ACC112 (cell line): ENCODE measurements at regions not wholly inside any gene's neighbourhood (a gene's known extent, or its start where the extent isn't known, plus 50 kb on each side); places are given as distances from the start of the nearest gene placed in this dataset.

Experiments
- H2AFZ ChIP-seq: fragments of 200-600 bp; sonication (generic); one replicate; pipeline ENCODE4 v1.6.0; 2017; ENCODE audit warnings: antibody characterized with exemption, low read length; ENCODE audit not compliant: unreplicated experiment
- H3K27ac ChIP-seq: fragments of 200-600 bp; sonication (generic); 2 replicates; pipeline ENCODE4 v1.5.1; 2014; ENCODE audit warnings: low read depth, mild to moderate bottlenecking, antibody characterized with exemption, low read length, moderate library complexity
- H3K27me3 ChIP-seq: fragments of 200-600 bp; sonication (generic); 2 replicates; pipeline ENCODE4 v1.6.1; 2014; ENCODE audit warnings: mild to moderate bottlenecking, antibody characterized with exemption, low read length, moderate library complexity, mixed read lengths; ENCODE audit not compliant: insufficient read depth
- H3K36me3 ChIP-seq: fragments of 200-600 bp; sonication (generic); 2 replicates; pipeline ENCODE4 v1.6.1; 2016; ENCODE audit warnings: mild to moderate bottlenecking, antibody characterized with exemption, low read length, moderate library complexity, mixed read lengths; ENCODE audit not compliant: insufficient read depth
- H3K4me1 ChIP-seq: fragments of 200-600 bp; sonication (generic); one replicate; pipeline ENCODE4 v1.6.1; 2016; ENCODE audit warnings: low read length, mixed read lengths; ENCODE audit not compliant: insufficient read depth, unreplicated experiment, control insufficient read depth
- H3K4me3 ChIP-seq: fragments of 200-600 bp; sonication (generic); 2 replicates; pipeline ENCODE4 v1.5.1; 2014; ENCODE audit warnings: mild to moderate bottlenecking, low read depth, low read length
- H3K79me2 ChIP-seq: fragments of 200-600 bp; sonication (generic); one replicate; pipeline ENCODE4 v1.6.0; 2016; ENCODE audit warnings: low read length; ENCODE audit not compliant: control insufficient read depth, unreplicated experiment, insufficient read depth

GRCh38 chr9:11735391-11735790 lies 957.8 kb upstream of the TYRP1 start:
- Histone ChIP-seq H3K27me3 (no peaks in the 10 kb centered on the region), H2AFZ (no peak overlapping the region), H3K27ac (no peak overlapping the region), H3K79me2 (no peaks in the 10 kb centered on the region), H3K36me3 (no peaks in the 10 kb centered on the region), H3K4me3 (no peak overlapping the region), H3K4me1 (no peaks in the 10 kb centered on the region)

- Histone ChIP-seq H3K79me2 (no peaks in the 10 kb centered on the region), H3K36me3 (no peaks in the 10 kb centered on the region), H2AFZ (no peak overlapping the region), H3K27me3 (no peaks in the 10 kb centered on the region), H3K27ac (no peak overlapping the region), H3K4me3 (no peak overlapping the region), H3K4me1 (no peaks in the 10 kb centered on the region)
These were observed 950.7 kb upstream of the TYRP1 start for GRCh38 chr9:11742471-11742870.

- H3K79me2 ChIP-seq = no peaks in the 10 kb centered on the region
- H3K36me3 ChIP-seq = no peaks in the 10 kb centered on the region
- no peaks in the 10 kb centered on the region for H3K4me1 ChIP-seq
- no peak overlapping the region for H3K27ac ChIP-seq
- H2AFZ ChIP-seq = no peak overlapping the region
- H3K27me3 ChIP-seq = no peaks in the 10 kb centered on the region
- no peak overlapping the region for H3K4me3 ChIP-seq
These were observed 949.8 kb upstream of the TYRP1 start for GRCh38 chr9:11743356-11743755.

GRCh38 chr9:11749396-11749795 lies 943.8 kb upstream of the TYRP1 start:
- H2AFZ ChIP-seq = no peak overlapping the region
- H3K36me3 ChIP-seq = no peaks in the 10 kb centered on the region
- H3K27ac ChIP-seq = no peak overlapping the region
- no peaks in the 10 kb centered on the region for H3K79me2 ChIP-seq
- no peak overlapping the region for H3K4me3 ChIP-seq
- no peaks in the 10 kb centered on the region for H3K27me3 ChIP-seq
- no peaks in the 10 kb centered on the region for H3K4me1 ChIP-seq

- Histone ChIP-seq H3K4me3 (no peak overlapping the region), H3K27me3 (no peaks in the 10 kb centered on the region), H3K27ac (no peak overlapping the region), H3K36me3 (no peaks in the 10 kb centered on the region), H3K79me2 (no peaks in the 10 kb centered on the region), H3K4me1 (no peaks in the 10 kb centered on the region), H2AFZ (no peak overlapping the region)
These were observed 937.2 kb upstream of the TYRP1 start for GRCh38 chr9:11755951-11756350.

GRCh38 chr9:11757408-11757807 lies 935.8 kb upstream of the TYRP1 start:
- no peaks in the 10 kb centered on the region for H3K79me2 ChIP-seq
- no peaks in the 10 kb centered on the region for H3K4me1 ChIP-seq
- H2AFZ ChIP-seq = no peak overlapping the region
- H3K4me3 ChIP-seq = no peak overlapping the region
- H3K27me3 ChIP-seq = no peaks in the 10 kb centered on the region
- H3K36me3 ChIP-seq = no peaks in the 10 kb centered on the region
- H3K27ac ChIP-seq = no peak overlapping the region

- Histone ChIP-seq H2AFZ (no peak overlapping the region), H3K27ac (no peak overlapping the region), H3K27me3 (no peaks in the 10 kb centered on the region)
These were observed 935.2 kb upstream of the TYRP1 start for GRCh38 chr9:11758016-11758415.

GRCh38 chr9:11779971-11780370 lies 913.2 kb upstream of the TYRP1 start:
- no peaks in the 10 kb centered on the region for H3K27me3 ChIP-seq
- no peaks in the 10 kb centered on the region for H3K4me1 ChIP-seq
- H3K36me3 ChIP-seq = no peaks in the 10 kb centered on the region
- no peak overlapping the region for H2AFZ ChIP-seq
- no peak overlapping the region for H3K4me3 ChIP-seq
- H3K27ac ChIP-seq = no peak overlapping the region
- no peaks in the 10 kb centered on the region for H3K79me2 ChIP-seq

More at GRCh38 chr9:11758016-11758415, 935.2 kb upstream of the TYRP1 start:
- Histone ChIP-seq H3K4me3 (no peak overlapping the region), H3K36me3 (no peaks in the 10 kb centered on the region), H3K79me2 (no peaks in the 10 kb centered on the region), H3K4me1 (no peaks in the 10 kb centered on the region)

- H3K27ac ChIP-seq = no peak overlapping the region
- no peaks in the 10 kb centered on the region for H3K27me3 ChIP-seq
- no peaks in the 10 kb centered on the region for H3K4me1 ChIP-seq
- no peaks in the 10 kb centered on the region for H3K79me2 ChIP-seq
- H2AFZ ChIP-seq = no peak overlapping the region
- H3K4me3 ChIP-seq = no peak overlapping the region
- H3K36me3 ChIP-seq = no peaks in the 10 kb centered on the region
These were observed 900.3 kb upstream of the TYRP1 start for GRCh38 chr9:11792870-11793269.

GRCh38 chr9:11794984-11795383 lies 898.2 kb upstream of the TYRP1 start:
- Histone ChIP-seq H3K4me1 (no peaks in the 10 kb centered on the region), H2AFZ (no peak overlapping the region), H3K27ac (no peak overlapping the region), H3K27me3 (no peaks in the 10 kb centered on the region), H3K79me2 (no peaks in the 10 kb centered on the region), H3K36me3 (no peaks in the 10 kb centered on the region), H3K4me3 (no peak overlapping the region)

GRCh38 chr9:11805969-11806368 lies 887.2 kb upstream of the TYRP1 start:
- no peaks in the 10 kb centered on the region for H3K4me1 ChIP-seq
- H3K79me2 ChIP-seq = no peaks in the 10 kb centered on the region
- no peaks in the 10 kb centered on the region for H3K36me3 ChIP-seq
- no peaks in the 10 kb centered on the region for H3K27me3 ChIP-seq
- H2AFZ ChIP-seq = no peak overlapping the region
- no peak overlapping the region for H3K4me3 ChIP-seq
- no peak overlapping the region for H3K27ac ChIP-seq
